K562 (cell line): ENCODE measurements at regions not wholly inside any gene's neighbourhood (a gene's known extent, or its start where the extent isn't known, plus 50 kb on each side); places are given as distances from the start of the nearest gene placed in this dataset.
A peak's percentile ranks its signal among the peaks of the same experiment; 100 is the strongest.

Source experiments
- BRD4 ChIP-seq: fragments of 200-600 bp; sonication (generic); IDR thresholded peaks from 2 replicates; pipeline ENCODE4 v1.6.1; 2017; ENCODE audit warnings: inconsistent platforms
- C11orf30 ChIP-seq: fragments of 450-650 bp; IDR thresholded peaks from 2 replicates; pipeline ENCODE4 v1.6.1; 2016; ENCODE audit warnings: low read depth, mild to moderate bottlenecking
- DMBX1 ChIP-seq: fragments of 250-450 bp; sonication (Bioruptor Pico); IDR thresholded peaks from 2 replicates; pipeline ENCODE4 v1.8.0; 2022; ENCODE audit warnings: inconsistent platforms, mild to moderate bottlenecking, moderate library complexity, borderline replicate concordance
- ESRRA ChIP-seq: fragments of 450-650 bp; IDR thresholded peaks from 2 replicates; pipeline ENCODE4 v1.6.1; 2014; ENCODE audit warnings: low read depth, mild to moderate bottlenecking, moderate library complexity, borderline replicate concordance
- ETV1 ChIP-seq: fragments of 450-650 bp; conservative IDR thresholded peaks from 2 replicates; pipeline ENCODE4 v1.6.1; 2016; ENCODE audit warnings: missing genetic modification characterization, control low read depth, low read depth, missing compliant biosample characterization
- FOXK2 ChIP-seq, 2 experiments: fragments of 450-650 bp; IDR thresholded peaks in 1 of 2; conservative IDR thresholded peaks in 1 of 2; 2 replicates each; pipeline ENCODE4 v1.6.1; 2016; ENCODE audit warnings: low read depth in 2 of 2, mild to moderate bottlenecking in 1 of 2
- FOXM1 ChIP-seq, 2 experiments: fragments of 450-650 bp in 1 of 2; sonication (generic) in 1 of 2; formaldehyde crosslinking in 1 of 2; IDR thresholded peaks; 2 replicates each; pipeline versions ENCODE4 v1.6.1 to v1.9.0; 2017 to 2022; ENCODE audit warnings: low read depth in 2 of 2, mild to moderate bottlenecking in 2 of 2, missing genetic modification reagents in 1 of 2, moderate library complexity in 1 of 2
- GTF2A2 ChIP-seq: IDR thresholded peaks from 2 replicates; pipeline ENCODE4 v1.6.1; 2016; ENCODE audit warnings: mild to moderate bottlenecking, missing genetic modification characterization, missing compliant biosample characterization
- HMBOX1 ChIP-seq: sonication (generic); IDR thresholded peaks from 2 replicates; pipeline ENCODE4 v1.6.1; 2016
- KDM4B ChIP-seq, 2 experiments: fragments of 450-650 bp in 1 of 2; sonication (generic) in 1 of 2; IDR thresholded peaks; 2 replicates each; pipeline ENCODE4 v1.6.1; 2016 to 2017; ENCODE audit warnings: borderline replicate concordance in 2 of 2, antibody characterized with exemption in 1 of 2, low read depth in 1 of 2, mild to moderate bottlenecking in 1 of 2
- MAFK ChIP-seq: IDR thresholded peaks from 2 replicates; pipeline ENCODE4 v1.6.1; 2011; ENCODE audit warnings: low read length, improper control_type of control experiment
- MEIS2 ChIP-seq: fragments of 450-650 bp; IDR thresholded peaks from 2 replicates; pipeline ENCODE4 v1.6.1; 2014; ENCODE audit warnings: mild to moderate bottlenecking; ENCODE audit not compliant: partially characterized antibody
- NBN ChIP-seq: fragments of 450-650 bp; IDR thresholded peaks from 2 replicates; pipeline ENCODE4 v1.6.1; 2016; ENCODE audit warnings: low read depth, mild to moderate bottlenecking
- NFRKB ChIP-seq: fragments of 450-650 bp; IDR thresholded peaks from 2 replicates; pipeline ENCODE4 v1.6.1; 2016; ENCODE audit warnings: low read depth
- PBX2 ChIP-seq, 2 experiments: IDR thresholded peaks in 1 of 2; conservative IDR thresholded peaks in 1 of 2; 2 replicates each; pipeline ENCODE4 v1.6.1; 2016; ENCODE audit warnings: low read depth in 2 of 2, mild to moderate bottlenecking in 1 of 2, missing compliant biosample characterization in 1 of 2, missing genetic modification characterization in 1 of 2, moderate library complexity in 1 of 2
- TEAD1 ChIP-seq, 2 experiments: fragments of 450-650 bp in 1 of 2; sonication (generic) in 1 of 2; formaldehyde crosslinking; IDR thresholded peaks; 2 replicates each; pipeline versions ENCODE4 v1.4.0 to v1.8.0; 2020 to 2022; ENCODE audit warnings: mild to moderate bottlenecking in 2 of 2, missing genetic modification reagents in 1 of 2
- ZNF165 ChIP-seq: fragments of 250-450 bp; sonication (Bioruptor Pico); IDR thresholded peaks from 2 replicates; pipeline ENCODE4 v1.4.0; 2020; ENCODE audit warnings: borderline replicate concordance
- ZNF445 ChIP-seq: fragments of 250-450 bp; sonication (Bioruptor Pico); IDR thresholded peaks from 2 replicates; pipeline ENCODE4 v1.4.0; 2020; ENCODE audit warnings: low read depth, mild to moderate bottlenecking, moderate library complexity
- TF ChIP-seq, protein P1 (sequence below): sonication (generic); formaldehyde crosslinking; IDR thresholded peaks from 2 replicates; pipeline ENCODE4 v1.8.1; 2022; ENCODE audit warnings: missing genetic modification reagents
- TF ChIP-seq, protein P2 (sequence below): fragments of 200-400 bp; formaldehyde crosslinking; IDR thresholded peaks from 2 replicates; pipeline ENCODE4 v1.6.1; 2017; ENCODE audit warnings: mild to moderate bottlenecking, low read depth, low read length, moderate library complexity

GRCh38 chr2:31812051-31812798, 198.6 kb downstream of the MEMO1 start (continued):
- no peak for TF ChIP-seq PBX2 (CRISPR knock-in tag; IDR thresholded peaks at IDR 0.05; ENCODE audit: low read depth)
- TF ChIP-seq PBX2 (tag; conservative IDR thresholded peaks at IDR 0.05; ENCODE audit: low read depth) = 0 out of 2 replicates have a peak, but pooled peaks have one; percentile 30
- TF ChIP-seq DMBX1 = peak; percentile 29; the same call in 1 of the 2 replicates
- TF ChIP-seq ESRRA = peak; percentile 57; the same call in 1 of the 2 replicates
- TF ChIP-seq NBN = 0 out of 2 replicates have a peak, but pooled peaks have one; percentile 33
- peak; percentile 96 for TF ChIP-seq FOXK2 (conservative IDR thresholded peaks at IDR 0.05 in 1 of 2, IDR thresholded peaks at IDR 0.05 in 1 of 2; ENCODE audit: low read depth in 2 of 2)
- TF ChIP-seq ETV1 (tag) = peak; percentile 63
- TF ChIP-seq MAFK = peak; percentile 86
- TF ChIP-seq NFRKB = peak; percentile 70; the same call in 1 of the 2 replicates
- TF ChIP-seq, protein P1, sequence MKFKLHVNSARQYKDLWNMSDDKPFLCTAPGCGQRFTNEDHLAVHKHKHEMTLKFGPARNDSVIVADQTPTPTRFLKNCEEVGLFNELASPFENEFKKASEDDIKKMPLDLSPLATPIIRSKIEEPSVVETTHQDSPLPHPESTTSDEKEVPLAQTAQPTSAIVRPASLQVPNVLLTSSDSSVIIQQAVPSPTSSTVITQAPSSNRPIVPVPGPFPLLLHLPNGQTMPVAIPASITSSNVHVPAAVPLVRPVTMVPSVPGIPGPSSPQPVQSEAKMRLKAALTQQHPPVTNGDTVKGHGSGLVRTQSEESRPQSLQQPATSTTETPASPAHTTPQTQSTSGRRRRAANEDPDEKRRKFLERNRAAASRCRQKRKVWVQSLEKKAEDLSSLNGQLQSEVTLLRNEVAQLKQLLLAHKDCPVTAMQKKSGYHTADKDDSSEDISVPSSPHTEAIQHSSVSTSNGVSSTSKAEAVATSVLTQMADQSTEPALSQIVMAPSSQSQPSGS (CRISPR knock-in tag) = no peak
- TF ChIP-seq, protein P2, sequence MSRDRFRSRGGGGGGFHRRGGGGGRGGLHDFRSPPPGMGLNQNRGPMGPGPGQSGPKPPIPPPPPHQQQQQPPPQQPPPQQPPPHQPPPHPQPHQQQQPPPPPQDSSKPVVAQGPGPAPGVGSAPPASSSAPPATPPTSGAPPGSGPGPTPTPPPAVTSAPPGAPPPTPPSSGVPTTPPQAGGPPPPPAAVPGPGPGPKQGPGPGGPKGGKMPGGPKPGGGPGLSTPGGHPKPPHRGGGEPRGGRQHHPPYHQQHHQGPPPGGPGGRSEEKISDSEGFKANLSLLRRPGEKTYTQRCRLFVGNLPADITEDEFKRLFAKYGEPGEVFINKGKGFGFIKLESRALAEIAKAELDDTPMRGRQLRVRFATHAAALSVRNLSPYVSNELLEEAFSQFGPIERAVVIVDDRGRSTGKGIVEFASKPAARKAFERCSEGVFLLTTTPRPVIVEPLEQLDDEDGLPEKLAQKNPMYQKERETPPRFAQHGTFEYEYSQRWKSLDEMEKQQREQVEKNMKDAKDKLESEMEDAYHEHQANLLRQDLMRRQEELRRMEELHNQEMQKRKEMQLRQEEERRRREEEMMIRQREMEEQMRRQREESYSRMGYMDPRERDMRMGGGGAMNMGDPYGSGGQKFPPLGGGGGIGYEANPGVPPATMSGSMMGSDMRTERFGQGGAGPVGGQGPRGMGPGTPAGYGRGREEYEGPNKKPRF = no peak
- no peak for TF ChIP-seq BRD4
- TF ChIP-seq MEIS2 = peak; percentile 21
- no peak for TF ChIP-seq ZNF445 (CRISPR knock-in tag)
- no peak for TF ChIP-seq GTF2A2 (tag)
- TF ChIP-seq ZNF165 (CRISPR knock-in tag) = no peak
- TF ChIP-seq HMBOX1 = peak; percentile 70; the same call in 1 of the 2 replicates
- peak; percentile 93 for TF ChIP-seq C11orf30
- TF ChIP-seq TEAD1 (CRISPR knock-in tag; IDR thresholded peaks at IDR 0.05) = no peak
- no peak for TF ChIP-seq KDM4B (IDR thresholded peaks at IDR 0.05; ENCODE audit: borderline replicate concordance in 2 of 2, low read depth in 1 of 2)
- TF ChIP-seq FOXM1 (IDR thresholded peaks at IDR 0.05; ENCODE audit: low read depth) = 0 out of 2 replicates have a peak, but pooled peaks have one; percentile 26
- no peak for TF ChIP-seq FOXM1 (CRISPR knock-in tag; IDR thresholded peaks at IDR 0.05; ENCODE audit: low read depth)
